ENCODE measurements at regions not wholly inside any gene's neighbourhood (a gene's known extent, or its start where the extent isn't known, plus 50 kb on each side); places are given as distances from the start of the nearest gene placed in this dataset.

GRCh38 chr16:85347213-85347591 lies 234.9 kb upstream of the CIBAR2 start:
- H3K56ac ChIP-seq (ENCODE audit: extremely low read depth, insufficient read depth, low read length) = no peak overlapping the region
- 79% methylated on average over 6 of the region's 11 CpGs; no CpG with 5 or more reads in 1 of the 2 experiments for WGBS, 2 experiments (ENCODE audit: extremely low coverage in 2 of 2, insufficient read length in 1 of 2)
- H3K18ac ChIP-seq (ENCODE audit: low read depth, low read length) = no peak overlapping the region
- no peak overlapping the region for H2AFZ ChIP-seq (replicated peaks; ENCODE audit: low read length, poor library complexity)
- no peak overlapping the region for H4K5ac ChIP-seq (ENCODE audit: low read depth, low read length)
- BruUV-seq (replicated peaks) = no TSS peak
- no peaks in the 10 kb centered on the region for H3K27me3 ChIP-seq (ENCODE audit: control insufficient read depth, insufficient read depth, low read length)
- peaks cover 95% of the 10 kb centered on the region for H4K20me1 ChIP-seq (ENCODE audit: insufficient read depth, low read length)
- no peak overlapping the region for H2BK20ac ChIP-seq (ENCODE audit: low read depth, low read length)
- H3K4me2 ChIP-seq (ENCODE audit: low read depth, low read length) = no peak overlapping the region
- no peak overlapping the region for H4K91ac ChIP-seq (ENCODE audit: insufficient read depth, low read depth, low read length)
- CTCF ChIA-PET = interaction anchor here (1.9 kb wide), 1 partner anchor 16 kb away, joined by 7 read pairs; no protein-coding TSS in a partner anchor
- H3K4ac ChIP-seq (ENCODE audit: low read depth, low read length) = no peak overlapping the region
- no peaks in the 10 kb centered on the region for H3K9me3 ChIP-seq (ENCODE audit: control insufficient read depth, insufficient read depth, low read length)
- no peak overlapping the region for H3K9ac ChIP-seq (ENCODE audit: low read depth, low read length)
- H3K23ac ChIP-seq (ENCODE audit: low read depth, low read length) = no peak overlapping the region
- H2AK9ac ChIP-seq (replicated peaks; ENCODE audit: low read depth, low read length, poor library complexity) = no peak overlapping the region
- no peak overlapping the region for H2AK5ac ChIP-seq (ENCODE audit: low read depth, low read length)
- intact Hi-C loops (cut with micrococcal nuclease) (no loop called here), in situ Hi-C loops (cut with MboI; ENCODE audit: low sequenced_read_pairs) (no loop called here), dilution Hi-C loops (cut with HindIII; ENCODE audit: low sequenced_read_pairs, unreplicated experiment) (no loop called here)
- TF ChIP-seq CEBPB (IDR thresholded peaks at IDR 0.05; ENCODE audit: low read depth, low read length) = no peak
- TF ChIP-seq USF2 (IDR thresholded peaks at IDR 0.05; ENCODE audit: low read depth, low read length) = no peak
- TF ChIP-seq POLR2A (IDR thresholded peaks at IDR 0.05; ENCODE audit: low read depth, low read length) = no peak
- TF ChIP-seq RFX5 (IDR thresholded peaks at IDR 0.05; ENCODE audit: low read depth, low read length) = no peak
- TF ChIP-seq CTCF (conservative IDR thresholded peaks at IDR 0.05; ENCODE audit: low read depth, low read length) = peak; percentile 42
- TF ChIP-seq CHD1 (IDR thresholded peaks at IDR 0.05; ENCODE audit: low read depth, low read length) = no peak
- no peak for TF ChIP-seq MAZ (IDR thresholded peaks at IDR 0.05; ENCODE audit: borderline replicate concordance, low read depth, low read length)
- TF ChIP-seq RAD21 (IDR thresholded peaks at IDR 0.05; ENCODE audit: low read length) = peak; percentile 42
- no peak overlapping the region for H3K14ac ChIP-seq (replicated peaks; ENCODE audit: low read depth, low read length)
- H4K8ac ChIP-seq (ENCODE audit: low read depth in 2 of 2, low read length in 2 of 2) = no peak overlapping the region
- peaks cover 11% of the 10 kb centered on the region for H3K4me1 ChIP-seq (ENCODE audit: control insufficient read depth, insufficient read depth, low read length)
- no peak overlapping the region for H2BK120ac ChIP-seq (ENCODE audit: low read depth, low read length)
- H3K9me1 ChIP-seq (ENCODE audit: insufficient read depth, low read length) = peaks cover 13% of the 10 kb centered on the region
- no peak for ATAC-seq (ENCODE audit: low read depth)
- no peak overlapping the region for H3K27ac ChIP-seq (ENCODE audit: insufficient read depth, low read length)
- no peak overlapping the region for H3K4me3 ChIP-seq (ENCODE audit: insufficient read depth, low read depth, low read length)
- H3K36me3 ChIP-seq (ENCODE audit: control insufficient read depth, insufficient read depth, low read length) = no peaks in the 10 kb centered on the region
- no peak overlapping the region for H2BK15ac ChIP-seq (ENCODE audit: low read depth, low read length)
- no peak overlapping the region for H2BK5ac ChIP-seq (ENCODE audit: low read depth, low read length, poor library complexity, severe bottlenecking)
- no peak for DNase-seq
- peaks cover 37 to 52% of the 10 kb centered on the region in 2 experiments for H3K79me1 ChIP-seq (ENCODE audit: low read depth in 1 of 2, low read length in 2 of 2)
- POLR2A ChIA-PET (ENCODE audit: unreplicated experiment) = no interaction called here

Measured in IMR-90 (cell line).